HUES48 (cell line): ENCODE measurements at regions not wholly inside any gene's neighbourhood (a gene's known extent, or its start where the extent isn't known, plus 50 kb on each side); places are given as distances from the start of the nearest gene placed in this dataset.

Experiments
- H3K27ac ChIP-seq: one replicate; pipeline ENCODE4 v1.7.0; 2013; ENCODE audit warnings: low read depth, low read length, inconsistent platforms
- H3K27me3 ChIP-seq: 2 replicates; pipeline ENCODE4 v1.6.1; 2013; ENCODE audit warnings: mild to moderate bottlenecking, low read length; ENCODE audit not compliant: control insufficient read depth, insufficient read depth
- H3K36me3 ChIP-seq: 2 replicates; pipeline ENCODE4 v1.6.1; 2013; ENCODE audit warnings: low read length; ENCODE audit not compliant: control insufficient read depth, insufficient read depth
- H3K4me1 ChIP-seq: 2 replicates; pipeline ENCODE4 v1.6.1; 2013; ENCODE audit warnings: mild to moderate bottlenecking, low read length; ENCODE audit not compliant: control insufficient read depth, insufficient read depth
- H3K4me3 ChIP-seq: 2 replicates; pipeline ENCODE4 v1.5.1; 2013; ENCODE audit warnings: mild to moderate bottlenecking, low read depth, low read length
- H3K9ac ChIP-seq: 2 replicates; pipeline ENCODE4 v1.6.1; 2013; ENCODE audit warnings: mild to moderate bottlenecking, low read depth, low read length, moderate library complexity
- H3K9me3 ChIP-seq: 2 replicates; pipeline ENCODE4 v1.6.1; 2013; ENCODE audit warnings: low read length; ENCODE audit not compliant: control insufficient read depth, insufficient read depth

GRCh38 chr15:36313021-36313420 lies 266.4 kb upstream of the CDIN1 start:
- H3K4me3 ChIP-seq: no peak overlapping the region
- no peaks in the 10 kb centered on the region for H3K36me3 ChIP-seq
- H3K27me3 ChIP-seq: no peaks in the 10 kb centered on the region
- no peaks in the 10 kb centered on the region for H3K4me1 ChIP-seq
- no peak overlapping the region for H3K9ac ChIP-seq
- no peaks in the 10 kb centered on the region for H3K9me3 ChIP-seq
- no peak overlapping the region for H3K27ac ChIP-seq

DNA sequence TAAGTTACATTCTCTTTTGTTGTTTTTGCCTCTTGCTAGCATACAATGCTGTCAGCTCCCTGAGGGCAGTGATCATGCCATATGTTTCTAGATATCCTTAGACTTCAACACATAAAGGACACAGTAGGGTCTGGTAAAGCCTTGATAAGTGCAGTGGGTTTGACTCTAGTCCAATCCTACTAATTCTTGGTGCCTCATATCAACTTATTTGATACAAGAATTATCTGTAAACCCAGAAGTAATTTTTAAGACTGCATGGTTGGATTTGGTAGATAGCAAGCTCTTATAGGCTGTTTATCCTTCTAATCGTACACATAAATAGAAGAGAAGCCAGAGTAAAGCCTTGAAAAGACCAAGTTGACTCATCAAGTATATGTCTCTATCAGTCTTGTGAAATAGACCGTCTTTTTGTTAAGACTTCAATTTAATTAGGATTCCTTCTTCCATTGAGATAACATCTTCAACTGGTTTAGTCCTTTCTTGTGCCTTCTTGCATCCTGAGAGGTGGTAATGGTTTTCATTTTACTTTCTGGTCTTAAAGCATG lies 265.6 kb upstream of the CDIN1 start:
- Histone ChIP-seq H3K36me3 (no peaks in the 10 kb centered on the region), H3K4me3 (no peak overlapping the region), H3K9ac (no peak overlapping the region), H3K9me3 (no peaks in the 10 kb centered on the region), H3K27ac (no peak overlapping the region), H3K4me1 (no peaks in the 10 kb centered on the region), H3K27me3 (no peaks in the 10 kb centered on the region)

DNA sequence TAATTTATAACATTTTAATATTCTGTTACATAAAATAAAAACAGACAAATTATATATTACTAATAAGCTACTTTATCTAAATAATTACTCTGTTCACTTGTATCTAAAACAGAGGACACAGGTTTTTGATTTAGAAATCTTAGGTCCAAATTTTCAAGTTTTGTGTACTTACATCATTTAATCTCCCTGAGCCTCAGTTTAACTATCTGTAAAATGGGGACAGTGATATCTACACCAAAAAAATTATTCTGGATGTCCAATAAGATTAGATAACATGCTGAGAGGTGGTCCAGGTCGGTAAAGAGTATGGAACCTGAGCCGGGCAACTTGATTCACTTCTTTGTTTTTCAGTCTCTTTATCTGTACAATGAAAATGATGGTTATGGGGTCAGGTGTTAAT lies 263.8 kb upstream of the CDIN1 start:
- Histone ChIP-seq H3K36me3 (no peaks in the 10 kb centered on the region), H3K27me3 (no peaks in the 10 kb centered on the region), H3K9me3 (no peaks in the 10 kb centered on the region), H3K9ac (no peak overlapping the region), H3K4me3 (no peak overlapping the region), H3K27ac (no peak overlapping the region), H3K4me1 (no peaks in the 10 kb centered on the region)

DNA sequence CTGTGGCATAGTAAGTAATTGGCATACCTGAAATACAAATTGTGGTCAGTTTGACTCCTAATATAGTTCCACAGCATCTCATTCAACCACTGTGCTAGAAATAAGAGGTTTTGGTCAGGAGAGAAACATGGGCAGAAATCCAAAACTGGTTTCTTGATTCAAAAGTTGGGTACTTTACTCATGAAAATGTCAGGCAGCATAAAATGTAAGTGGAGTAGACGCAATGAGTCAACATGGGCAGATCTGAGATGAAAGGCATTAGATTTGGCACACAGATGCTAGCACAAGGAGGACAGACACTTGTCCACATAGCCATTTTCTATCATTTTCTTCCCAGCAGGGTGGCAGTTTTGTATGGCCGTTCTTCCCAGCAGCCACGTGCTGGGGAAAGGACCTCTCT lies 255.8 kb upstream of the CDIN1 start:
- Histone ChIP-seq H3K9ac (no peak overlapping the region), H3K27ac (no peak overlapping the region), H3K27me3 (no peaks in the 10 kb centered on the region), H3K36me3 (no peaks in the 10 kb centered on the region), H3K4me3 (no peak overlapping the region), H3K4me1 (no peaks in the 10 kb centered on the region), H3K9me3 (no peaks in the 10 kb centered on the region)

DNA sequence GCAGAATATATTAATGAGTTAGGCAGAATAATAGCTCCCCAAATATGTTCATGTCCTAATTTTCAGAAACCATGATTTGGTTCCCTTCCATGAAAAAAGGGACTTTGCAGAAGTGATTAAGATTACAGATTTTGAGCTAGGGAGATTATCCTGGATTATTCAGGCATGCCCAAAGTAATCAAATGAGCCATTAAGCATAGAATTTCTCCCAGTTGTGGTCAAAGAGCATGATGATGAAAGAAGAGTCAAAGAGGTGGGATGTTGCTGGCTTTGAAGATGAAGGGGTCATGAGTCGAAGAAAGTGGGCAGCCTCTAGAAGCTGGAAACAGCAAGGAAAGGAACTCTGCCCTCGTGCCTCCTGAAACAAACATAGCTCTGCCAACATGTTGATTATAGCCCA lies 254.2 kb upstream of the CDIN1 start:
- Histone ChIP-seq H3K27ac (no peak overlapping the region), H3K27me3 (no peaks in the 10 kb centered on the region), H3K36me3 (no peaks in the 10 kb centered on the region), H3K4me1 (no peaks in the 10 kb centered on the region), H3K4me3 (no peak overlapping the region), H3K9me3 (no peaks in the 10 kb centered on the region), H3K9ac (no peak overlapping the region)

- peaks cover 5% of the 10 kb centered on the region; the same call in 1 of the 2 replicates for H3K4me1 ChIP-seq
- H3K9ac ChIP-seq: no peak overlapping the region
- H3K4me3 ChIP-seq: no peak overlapping the region
- no peaks in the 10 kb centered on the region for H3K36me3 ChIP-seq
- no peak overlapping the region for H3K27ac ChIP-seq
- H3K9me3 ChIP-seq: no peaks in the 10 kb centered on the region
- H3K27me3 ChIP-seq: no peaks in the 10 kb centered on the region
Observed at GRCh38 chr15:36329592-36329991, 249.8 kb upstream of the CDIN1 start.

- peaks cover 5% of the 10 kb centered on the region; the same call in 1 of the 2 replicates for H3K4me1 ChIP-seq
- no peak overlapping the region for H3K27ac ChIP-seq
- no peaks in the 10 kb centered on the region for H3K36me3 ChIP-seq
- H3K9me3 ChIP-seq: no peaks in the 10 kb centered on the region
- H3K4me3 ChIP-seq: no peak overlapping the region
- H3K27me3 ChIP-seq: no peaks in the 10 kb centered on the region
- no peak overlapping the region for H3K9ac ChIP-seq
Observed at GRCh38 chr15:36330598-36330997, 248.8 kb upstream of the CDIN1 start.

GRCh38 chr15:36331531-36332275 lies 247.7 kb upstream of the CDIN1 start:
- Histone ChIP-seq H3K27ac (no peak overlapping the region), H3K4me1 (peaks cover 5% of the 10 kb centered on the region; the same call in 1 of the 2 replicates), H3K9ac (no peak overlapping the region), H3K36me3 (no peaks in the 10 kb centered on the region), H3K27me3 (no peaks in the 10 kb centered on the region), H3K4me3 (no peak overlapping the region), H3K9me3 (no peaks in the 10 kb centered on the region)

- Histone ChIP-seq H3K27ac (no peak overlapping the region), H3K4me1 (peaks cover 5% of the 10 kb centered on the region; the same call in 1 of the 2 replicates)
Observed at GRCh38 chr15:36332301-36332700, 247.1 kb upstream of the CDIN1 start.

GRCh38 chr15:36332896-36333295 lies 246.5 kb upstream of the CDIN1 start:
- Histone ChIP-seq H3K4me1 (peaks cover 5% of the 10 kb centered on the region; the same call in 1 of the 2 replicates), H3K27me3 (no peaks in the 10 kb centered on the region), H3K36me3 (no peaks in the 10 kb centered on the region), H3K9ac (no peak overlapping the region), H3K9me3 (no peaks in the 10 kb centered on the region), H3K4me3 (no peak overlapping the region), H3K27ac (no peak overlapping the region)

More at GRCh38 chr15:36332301-36332700, 247.1 kb upstream of the CDIN1 start:
- no peaks in the 10 kb centered on the region for H3K9me3 ChIP-seq
- no peaks in the 10 kb centered on the region for H3K27me3 ChIP-seq
- H3K36me3 ChIP-seq: no peaks in the 10 kb centered on the region
- H3K4me3 ChIP-seq: no peak overlapping the region
- H3K9ac ChIP-seq: no peak overlapping the region

DNA sequence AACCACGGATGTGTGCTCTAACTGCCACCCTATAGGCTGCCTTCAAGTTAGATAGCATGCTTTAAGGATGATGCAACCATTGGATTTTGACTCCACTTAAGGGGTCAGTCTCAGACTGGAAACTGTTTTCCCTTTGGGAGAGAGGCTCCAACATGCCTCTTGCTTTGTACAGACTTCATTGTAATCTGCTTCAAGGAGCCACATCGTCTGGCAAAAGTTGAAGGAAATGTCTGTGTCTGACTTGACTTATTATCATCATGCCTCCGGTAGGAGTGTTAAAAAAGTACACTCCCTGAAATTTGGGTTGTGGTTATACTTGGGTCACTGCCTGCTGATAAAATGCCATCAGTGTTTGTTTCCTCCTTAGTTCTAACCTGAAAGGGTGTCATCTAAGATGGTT lies 245.4 kb upstream of the CDIN1 start:
- Histone ChIP-seq H3K9me3 (no peaks in the 10 kb centered on the region), H3K4me3 (no peak overlapping the region), H3K4me1 (peaks cover 5% of the 10 kb centered on the region; the same call in 1 of the 2 replicates), H3K9ac (no peak overlapping the region), H3K27ac (no peak overlapping the region), H3K36me3 (no peaks in the 10 kb centered on the region), H3K27me3 (no peaks in the 10 kb centered on the region)
